Thymus (tissue), 11 donors: ENCODE measurements at regions not wholly inside any gene's neighbourhood (a gene's known extent, or its start where the extent isn't known, plus 50 kb on each side); places are given as distances from the start of the nearest gene placed in this dataset.

Source experiments
- DNase-seq, 9 donors: peaks; one replicate each; pipeline ENCODE4 v3.0.0-alpha.2; 2013; ENCODE audit warnings: low spot score in 9 of 9, low read depth in 6 of 9, missing footprints in 1 of 9
- H3K27ac ChIP-seq, 2 donors: one replicate each; pipeline ENCODE4 v1.5.1; 2013; ENCODE audit warnings: control low read depth in 1 of 2, low read depth in 1 of 2, low read length in 1 of 2, mild to moderate bottlenecking in 1 of 2, moderate library complexity in 1 of 2
- H3K27me3 ChIP-seq, 2 donors: one replicate each; pipeline ENCODE4 v1.5.1; 2013; ENCODE audit warnings: low read length in 1 of 2; ENCODE audit not compliant: control insufficient read depth in 2 of 2, insufficient read depth in 1 of 2
- H3K36me3 ChIP-seq, 2 donors: one replicate each; pipeline ENCODE4 v1.5.1; 2013; ENCODE audit warnings: low read length in 1 of 2, mild to moderate bottlenecking in 1 of 2, moderate library complexity in 1 of 2; ENCODE audit not compliant: control insufficient read depth in 2 of 2, insufficient read depth in 2 of 2
- H3K4me1 ChIP-seq, 2 donors: one replicate each; pipeline ENCODE4 v1.5.1; 2013; ENCODE audit warnings: low read length in 2 of 2; ENCODE audit not compliant: control insufficient read depth in 2 of 2, insufficient read depth in 2 of 2
- H3K4me3 ChIP-seq, 2 donors: one replicate each; pipeline ENCODE4 v1.5.1; 2013; ENCODE audit warnings: low read length in 2 of 2, control low read depth in 1 of 2, mild to moderate bottlenecking in 1 of 2
- H3K9me3 ChIP-seq, 2 donors: one replicate each; pipeline ENCODE4 v1.5.1; 2013; ENCODE audit warnings: low read length in 1 of 2, mild to moderate bottlenecking in 1 of 2; ENCODE audit not compliant: control insufficient read depth in 2 of 2, insufficient read depth in 1 of 2
- WGBS: extraction: QIAGEN DNeasy Blood & Tissue Kit; methylation state at CpG from one replicate; pipeline ENCODE4 v1.1.7; 2013; 5-methylcytosine and 5-hydroxymethylcytosine counted together
- donor health status: healthy.

DNA sequence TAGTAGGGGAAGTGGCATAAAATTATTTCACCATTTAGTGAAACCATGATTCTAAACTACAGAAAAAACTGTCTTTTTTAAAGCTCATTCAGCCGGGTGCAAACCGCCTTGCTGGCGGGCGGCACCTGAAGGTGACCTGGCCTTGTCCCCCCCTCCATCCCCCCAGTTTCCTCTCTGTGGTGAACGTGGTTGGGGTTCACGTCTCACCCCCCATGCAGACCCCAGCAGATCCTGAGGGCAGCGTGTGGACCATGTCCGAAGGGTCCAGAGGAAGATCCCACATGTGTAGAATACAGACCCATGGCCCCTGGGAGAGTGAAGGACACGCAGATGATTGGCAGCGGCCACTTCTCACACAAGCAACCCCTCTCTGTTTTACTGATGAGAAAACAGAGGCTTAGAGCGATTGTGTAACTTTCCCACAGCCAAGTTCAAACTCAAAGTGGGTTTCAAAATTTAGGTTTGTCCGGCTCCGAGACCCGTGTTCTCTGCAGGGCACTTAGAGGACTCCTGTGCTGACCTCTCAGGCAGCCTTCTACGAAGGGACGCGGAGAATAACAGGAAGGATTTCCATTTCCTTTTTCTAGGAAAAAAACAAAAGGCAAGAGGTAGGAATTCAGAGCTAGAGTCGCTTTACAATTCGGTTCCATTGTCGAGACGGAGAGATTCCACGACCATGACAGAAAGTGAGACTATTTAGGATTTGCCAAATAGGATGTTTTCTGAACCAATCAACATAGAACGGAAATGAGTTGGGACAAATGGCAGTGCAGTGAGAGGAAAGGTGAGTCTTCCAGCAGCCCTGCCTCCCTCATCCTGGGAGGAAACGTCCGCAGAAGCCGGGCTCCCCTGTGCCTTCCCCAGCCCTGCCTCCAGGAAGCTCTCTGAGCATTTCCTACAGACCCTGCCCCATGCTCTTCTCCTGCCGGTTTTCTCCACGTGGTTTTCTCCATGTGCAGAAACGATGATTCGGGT is 67.6 kb upstream of the PITRM1 start:
- H3K36me3 ChIP-seq, result no peaks in the 10 kb centered on the region
- peaks cover 0 to 12% of the 10 kb centered on the region in 2 donors for H3K27me3 ChIP-seq
- WGBS, result 51% methylated on average over 30 of the region's 30 CpGs
- no peak overlapping the region for H3K27ac ChIP-seq
- no peak for DNase-seq
- no peak overlapping the region for H3K4me3 ChIP-seq
- H3K4me1 ChIP-seq, result peaks cover 2 to 9% of the 10 kb centered on the region in 2 donors
- no peaks in the 10 kb centered on the region for H3K9me3 ChIP-seq

- DNase-seq, result peak; percentile 21 to 78 (median 52)
- WGBS, result 36% methylated on average over 35 of the region's 35 CpGs
- Histone ChIP-seq H3K4me3 (no peak overlapping the region), H3K9me3 (no peaks in the 10 kb centered on the region), H3K27me3 (peaks cover 0 to 12% of the 10 kb centered on the region in 2 donors), H3K4me1 (peaks cover 2 to 9% of the 10 kb centered on the region in 2 donors), H3K36me3 (no peaks in the 10 kb centered on the region), H3K27ac (no peak overlapping the region)
Observed at GRCh38 chr10:3239066-3239919, 66.7 kb upstream of the PITRM1 start.

DNA sequence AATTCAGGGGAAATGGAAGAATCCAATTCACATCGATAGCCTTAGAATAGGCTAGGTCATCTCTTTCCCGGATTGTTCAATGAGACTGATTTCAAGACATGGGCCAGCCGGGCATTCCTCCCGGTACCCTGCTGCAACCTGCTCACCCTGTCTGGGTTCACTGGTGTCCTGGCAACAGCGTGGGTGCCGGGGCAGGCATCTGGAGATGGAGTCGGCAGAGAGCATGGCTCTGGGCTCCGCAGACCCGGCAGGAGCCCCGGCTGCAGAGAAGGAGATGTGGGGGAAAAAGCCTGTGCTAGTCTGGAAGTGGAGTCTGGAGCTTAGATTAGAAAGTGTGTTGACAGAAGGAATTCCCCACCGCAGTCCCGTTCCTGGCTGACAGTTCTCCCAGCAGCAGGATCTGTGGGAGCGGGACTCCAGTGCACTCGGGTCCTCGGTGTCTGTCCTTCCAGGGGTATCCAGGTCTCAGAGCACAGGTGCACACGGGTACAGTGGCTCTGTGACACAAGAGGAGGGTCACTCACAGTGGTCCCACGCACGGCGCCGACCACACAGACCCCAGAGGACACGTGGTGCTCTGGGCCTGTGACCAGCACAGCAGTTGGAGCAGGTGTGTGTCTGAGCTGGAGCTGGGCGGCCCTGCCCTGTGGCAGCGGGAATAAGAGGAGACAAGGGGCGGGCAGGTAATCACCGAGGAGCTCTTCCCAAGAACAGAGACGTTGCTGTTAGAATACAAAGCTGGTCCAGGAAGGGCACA is 65.7 kb upstream of the PITRM1 start:
- Histone ChIP-seq H3K27me3 (peaks cover 0 to 12% of the 10 kb centered on the region in 2 donors), H3K9me3 (no peaks in the 10 kb centered on the region)
- DNase-seq, result no peak

GRCh38 chr10:3237530-3237929 is 64.9 kb upstream of the PITRM1 start:
- Histone ChIP-seq H3K4me3 (no peak overlapping the region), H3K27ac (no peak overlapping the region), H3K9me3 (no peaks in the 10 kb centered on the region), H3K4me1 (peaks cover 2 to 9% of the 10 kb centered on the region in 2 donors), H3K36me3 (no peaks in the 10 kb centered on the region), H3K27me3 (peaks cover 0 to 12% of the 10 kb centered on the region in 2 donors)
- no peak for DNase-seq
- WGBS, result 97% methylated on average over 13 of the region's 13 CpGs

More for the DNA sequence above, 65.7 kb upstream of the PITRM1 start:
- Histone ChIP-seq H3K36me3 (no peaks in the 10 kb centered on the region), H3K27ac (no peak overlapping the region), H3K4me1 (peaks cover 2 to 9% of the 10 kb centered on the region in 2 donors), H3K4me3 (no peak overlapping the region)
- WGBS, result 90% methylated on average over 26 of the region's 26 CpGs

DNA sequence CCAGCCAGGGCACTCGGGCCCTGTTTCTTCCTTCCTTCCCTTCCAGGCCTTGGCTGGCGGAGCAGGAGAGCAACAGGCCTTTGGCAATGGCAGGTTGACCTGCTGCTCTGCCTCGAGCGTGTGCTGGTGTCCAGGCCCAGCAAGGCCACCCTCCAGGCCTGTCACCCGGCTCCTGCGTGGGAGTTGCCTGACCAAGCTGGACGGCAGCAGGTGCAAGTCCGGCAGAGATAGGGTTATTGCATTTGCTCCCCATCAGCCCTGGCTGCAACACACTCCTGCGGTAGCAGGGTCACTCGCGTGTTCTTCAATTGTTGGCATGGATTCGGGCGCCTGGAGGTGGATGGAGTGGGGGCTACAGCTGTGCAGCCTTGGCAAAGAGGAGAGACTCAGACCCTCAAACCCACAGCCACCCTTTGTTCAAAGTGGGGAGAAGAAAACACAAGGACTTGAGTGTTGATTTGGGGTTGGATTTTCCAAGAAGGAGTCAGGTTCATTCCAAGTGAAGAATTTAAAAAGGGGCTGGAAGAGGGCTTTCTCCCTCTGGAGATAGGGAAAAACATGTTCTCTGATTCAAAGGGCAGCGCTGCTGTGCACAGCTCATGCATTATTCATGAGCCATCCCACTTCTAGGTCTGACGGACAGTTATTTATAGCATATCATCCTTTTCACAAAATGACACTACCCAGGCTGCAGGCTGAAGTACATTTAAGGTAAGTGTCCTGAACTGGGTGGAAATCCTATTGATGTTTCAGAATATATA is 64.2 kb upstream of the PITRM1 start:
- no peak for DNase-seq
- no peaks in the 10 kb centered on the region for H3K9me3 ChIP-seq
- peaks cover 2 to 9% of the 10 kb centered on the region in 2 donors for H3K4me1 ChIP-seq
- no peaks in the 10 kb centered on the region for H3K36me3 ChIP-seq
- 97% methylated on average over 15 of the region's 15 CpGs for WGBS
- no peak overlapping the region for H3K27ac ChIP-seq
- peaks cover 0 to 12% of the 10 kb centered on the region in 2 donors for H3K27me3 ChIP-seq
- no peak overlapping the region for H3K4me3 ChIP-seq

- no peak for DNase-seq
- Histone ChIP-seq H3K36me3 (no peaks in the 10 kb centered on the region), H3K4me3 (no peak overlapping the region), H3K4me1 (peaks cover 2 to 9% of the 10 kb centered on the region in 2 donors), H3K27me3 (peaks cover 0 to 12% of the 10 kb centered on the region in 2 donors), H3K27ac (no peak overlapping the region), H3K9me3 (no peaks in the 10 kb centered on the region)
- 96% methylated on average over 15 of the region's 15 CpGs for WGBS
Observed at GRCh38 chr10:3235996-3236510, 63.5 kb upstream of the PITRM1 start.

DNA sequence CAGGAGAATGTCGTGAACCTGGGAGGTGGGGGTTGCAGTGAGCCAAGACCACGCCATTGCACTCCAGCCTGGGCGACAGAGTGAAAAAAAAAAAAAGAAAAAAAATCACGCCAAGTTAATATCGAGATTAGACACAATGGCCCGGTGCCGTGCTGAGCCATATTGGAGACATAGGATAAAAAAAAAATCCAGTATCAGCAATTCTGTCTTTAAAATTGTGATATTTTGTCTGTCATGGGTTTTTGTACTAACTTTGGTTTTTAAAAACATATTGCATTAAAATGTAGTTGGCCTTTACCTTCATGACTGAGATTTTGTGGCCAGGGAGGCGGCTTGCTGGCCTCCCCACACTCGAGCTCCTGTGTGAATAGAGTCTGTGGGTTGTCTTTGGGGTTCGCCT is 62.8 kb upstream of the PITRM1 start:
- Histone ChIP-seq H3K9me3 (no peaks in the 10 kb centered on the region), H3K4me3 (no peak overlapping the region), H3K27ac (no peak overlapping the region), H3K27me3 (peaks cover 0 to 9% of the 10 kb centered on the region in 2 donors), H3K36me3 (no peaks in the 10 kb centered on the region), H3K4me1 (peaks cover 2 to 9% of the 10 kb centered on the region in 2 donors)
- WGBS, result 92% methylated on average over 10 of the region's 10 CpGs
- no peak for DNase-seq

GRCh38 chr10:3233486-3233990 is 61.0 kb upstream of the PITRM1 start:
- DNase-seq, result no peak
- Histone ChIP-seq H3K9me3 (no peaks in the 10 kb centered on the region), H3K36me3 (no peaks in the 10 kb centered on the region), H3K27ac (no peak overlapping the region), H3K27me3 (no peaks in the 10 kb centered on the region), H3K4me1 (peaks cover 0 to 2% of the 10 kb centered on the region in 2 donors), H3K4me3 (no peak overlapping the region)
- 96% methylated on average over 5 of the region's 5 CpGs for WGBS
